ENCODE measurements at regions not wholly inside any gene's neighbourhood (a gene's known extent, or its start where the extent isn't known, plus 50 kb on each side); places are given as distances from the start of the nearest gene placed in this dataset.

GRCh38 chr11:29751618-29752017, 265.2 kb downstream of the KCNA4 start:
- no peaks in the 10 kb centered on the region for H3K4me1 Mint-ChIP-seq
- no peaks in the 10 kb centered on the region for H3K36me3 Mint-ChIP-seq (ENCODE audit: low read depth)
- no peaks in the 10 kb centered on the region for H3K27me3 Mint-ChIP-seq
- H3K4me3 Mint-ChIP-seq = no peak overlapping the region
- ChIA-PET POLR2A (no interaction called here), CTCF (no interaction called here)
- peaks cover 11% of the 10 kb centered on the region for H3K9me3 Mint-ChIP-seq
- no peak for DNase-seq
- H3K27ac Mint-ChIP-seq = no peak overlapping the region

DNA sequence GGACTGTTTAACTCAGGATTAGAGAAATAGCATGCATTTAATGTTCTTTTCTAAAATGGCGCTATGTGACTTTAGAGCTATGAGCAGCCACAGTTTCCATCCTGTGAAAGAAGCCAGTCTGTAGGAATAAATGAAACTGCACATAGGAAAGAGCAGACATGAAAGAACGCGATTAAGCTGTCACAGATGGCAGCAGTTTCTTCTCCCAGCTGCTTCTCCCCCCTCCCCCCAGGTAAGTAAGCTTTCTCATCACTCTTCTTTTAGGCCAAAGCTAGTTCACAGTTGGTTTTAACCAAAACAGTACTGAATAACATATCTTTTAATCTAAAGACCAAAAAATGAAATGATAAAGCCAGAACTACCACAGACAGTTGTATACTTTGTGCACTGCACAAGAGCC, 266.4 kb downstream of the KCNA4 start:
- Mint-ChIP-seq H3K27ac (no peak overlapping the region), H3K36me3 (ENCODE audit: low read depth) (no peaks in the 10 kb centered on the region), H3K9me3 (peaks cover 14% of the 10 kb centered on the region), H3K4me3 (no peak overlapping the region), H3K4me1 (no peaks in the 10 kb centered on the region), H3K27me3 (no peaks in the 10 kb centered on the region)
- POLR2A ChIA-PET = no interaction called here
- CTCF ChIA-PET = no interaction called here
- no peak for DNase-seq

GRCh38 chr11:29734287-29734686, 282.5 kb downstream of the KCNA4 start:
- Mint-ChIP-seq H3K4me3 (no peak overlapping the region), H3K9me3 (peaks cover 6% of the 10 kb centered on the region), H3K4me1 (no peaks in the 10 kb centered on the region), H3K36me3 (ENCODE audit: low read depth) (no peaks in the 10 kb centered on the region), H3K27me3 (no peaks in the 10 kb centered on the region), H3K27ac (no peak overlapping the region)
- CTCF ChIA-PET = no interaction called here
- POLR2A ChIA-PET = no interaction called here
- no peak for DNase-seq

DNA sequence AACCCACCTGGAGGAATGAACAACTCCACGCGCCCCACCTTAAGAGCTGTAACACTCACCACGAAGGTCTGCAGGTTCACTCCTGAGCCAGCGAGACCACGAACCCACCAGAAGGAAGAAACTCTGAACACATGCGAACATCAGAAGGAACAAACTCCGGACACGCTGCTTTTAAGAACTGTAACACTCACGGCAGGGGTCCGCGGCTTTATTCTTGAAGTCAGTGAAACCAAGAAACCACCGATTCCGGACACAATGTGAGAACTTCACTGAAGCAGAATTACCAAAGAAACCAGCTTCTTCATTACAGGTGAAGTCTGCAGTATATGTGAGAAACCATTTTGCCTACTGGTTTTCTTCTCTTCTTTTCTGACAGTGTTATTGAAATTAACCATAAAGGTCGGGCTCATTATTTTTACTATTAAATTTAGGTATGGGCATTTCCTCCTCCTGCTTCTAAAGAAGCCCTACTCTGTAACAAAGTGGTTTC, 303.0 kb downstream of the KCNA4 start:
- no peaks in the 10 kb centered on the region for H3K4me1 Mint-ChIP-seq
- H3K27me3 Mint-ChIP-seq = no peaks in the 10 kb centered on the region
- H3K27ac Mint-ChIP-seq = no peak overlapping the region
- H3K36me3 Mint-ChIP-seq (ENCODE audit: low read depth) = no peaks in the 10 kb centered on the region
- peaks cover 2% of the 10 kb centered on the region for H3K9me3 Mint-ChIP-seq
- ChIA-PET CTCF (no interaction called here), POLR2A (no interaction called here)
- DNase-seq = no peak
- no peak overlapping the region for H3K4me3 Mint-ChIP-seq

DNA sequence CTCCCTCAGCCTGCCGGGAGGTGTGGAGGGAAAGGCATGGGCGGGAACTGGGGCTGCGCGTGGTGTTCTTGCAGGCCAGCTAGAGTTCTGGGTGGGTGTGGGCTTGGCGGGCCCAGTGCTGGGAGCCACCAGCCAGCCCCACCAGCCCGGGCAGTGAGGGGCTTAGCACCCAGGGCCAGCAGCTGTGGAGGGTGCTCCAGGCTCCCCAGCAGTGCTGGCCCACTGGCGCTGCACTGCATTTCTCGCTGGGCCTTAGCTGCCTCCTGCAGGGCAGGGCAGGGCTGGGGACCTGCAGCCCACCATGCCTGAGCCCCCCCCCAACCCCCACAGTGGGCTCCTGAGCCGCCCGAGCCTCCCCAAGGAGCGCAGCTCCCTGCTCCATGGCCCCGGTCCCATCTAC, 304.2 kb downstream of the KCNA4 start:
- no peaks in the 10 kb centered on the region for H3K27me3 Mint-ChIP-seq
- ChIA-PET POLR2A (no interaction called here), CTCF (no interaction called here)
- no peak for DNase-seq
- peaks cover 2% of the 10 kb centered on the region for H3K9me3 Mint-ChIP-seq
- no peak overlapping the region for H3K4me3 Mint-ChIP-seq
- H3K27ac Mint-ChIP-seq = no peak overlapping the region
- H3K4me1 Mint-ChIP-seq = no peaks in the 10 kb centered on the region
- H3K36me3 Mint-ChIP-seq (ENCODE audit: low read depth) = no peaks in the 10 kb centered on the region

DNA sequence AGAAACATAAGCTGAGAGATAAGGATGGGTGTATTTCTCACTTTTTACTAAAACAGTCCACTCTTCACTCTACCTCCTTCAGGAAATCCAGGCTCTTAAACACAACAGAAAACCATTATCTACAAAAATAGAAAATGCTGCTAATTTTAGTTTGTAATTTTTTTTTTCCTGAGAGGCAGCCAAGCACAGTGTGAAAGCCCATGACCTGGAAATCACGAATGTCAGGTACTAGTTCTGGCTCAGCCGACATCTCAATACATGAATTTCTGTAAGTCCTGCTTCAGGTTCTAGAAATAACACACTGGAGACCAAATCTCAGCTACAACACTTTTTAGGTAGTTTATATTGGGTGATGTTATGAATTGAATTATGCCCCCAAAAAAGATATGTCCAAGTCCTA, 308.9 kb downstream of the KCNA4 start:
- peaks cover 18% of the 10 kb centered on the region for H3K9me3 Mint-ChIP-seq
- H3K4me3 Mint-ChIP-seq = no peak overlapping the region
- no peaks in the 10 kb centered on the region for H3K4me1 Mint-ChIP-seq
- H3K27ac Mint-ChIP-seq = no peak overlapping the region
- H3K27me3 Mint-ChIP-seq = no peaks in the 10 kb centered on the region
- DNase-seq = no peak
- CTCF ChIA-PET = no interaction called here
- H3K36me3 Mint-ChIP-seq (ENCODE audit: low read depth) = no peaks in the 10 kb centered on the region
- POLR2A ChIA-PET = no interaction called here

DNA sequence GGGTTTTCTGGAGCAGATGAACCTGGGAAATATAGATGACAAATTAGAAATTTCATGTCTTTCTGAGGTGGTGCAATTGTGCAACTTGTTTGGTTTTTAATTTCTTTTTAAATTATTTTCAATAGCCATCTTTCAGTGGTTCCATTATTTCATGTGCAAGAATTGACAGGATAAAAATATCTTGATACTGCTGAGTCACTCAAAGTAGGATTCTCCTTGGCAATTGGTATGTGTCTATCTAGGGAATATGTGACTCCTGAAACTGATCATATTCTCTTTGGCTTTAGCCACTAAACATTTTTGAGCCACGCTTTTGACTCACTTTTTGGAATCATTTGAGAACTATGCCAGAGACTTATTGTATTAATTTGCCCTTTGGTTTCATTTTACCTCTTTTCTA, 331.5 kb downstream of the KCNA4 start:
- H3K27ac Mint-ChIP-seq = no peak overlapping the region
- H3K4me1 Mint-ChIP-seq = no peaks in the 10 kb centered on the region
- DNase-seq = no peak
- no peaks in the 10 kb centered on the region for H3K36me3 Mint-ChIP-seq (ENCODE audit: low read depth)
- CTCF ChIA-PET = no interaction called here
- POLR2A ChIA-PET = no interaction called here
- no peak overlapping the region for H3K4me3 Mint-ChIP-seq
- H3K9me3 Mint-ChIP-seq = peaks cover 10% of the 10 kb centered on the region
- no peaks in the 10 kb centered on the region for H3K27me3 Mint-ChIP-seq

DNA sequence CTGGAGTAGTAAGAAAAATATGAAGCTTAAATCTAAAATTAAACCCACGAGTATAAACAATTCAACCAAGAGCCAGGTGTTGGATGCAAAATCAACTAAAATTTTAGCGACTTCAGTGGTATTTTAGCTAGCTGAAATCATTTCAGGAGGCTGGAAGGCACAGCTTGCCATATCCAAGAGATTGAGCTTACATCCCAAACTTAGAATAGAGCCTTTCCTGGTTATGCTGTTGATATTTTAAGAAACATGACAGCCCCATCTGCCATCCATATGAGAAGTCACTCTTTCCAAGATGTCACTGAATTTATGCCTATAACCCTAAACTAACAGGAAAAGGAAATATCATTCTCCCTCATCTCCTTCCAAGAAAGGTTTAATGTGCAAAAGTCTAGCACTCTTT, 334.0 kb downstream of the KCNA4 start:
- CTCF ChIA-PET = interaction anchor here (0.5 kb wide), 1 partner anchor 44 kb away, joined by 3 read pairs; no protein-coding TSS in a partner anchor
- no peak for DNase-seq
- no peak overlapping the region for H3K27ac Mint-ChIP-seq
- H3K4me3 Mint-ChIP-seq = no peak overlapping the region
- H3K4me1 Mint-ChIP-seq = no peaks in the 10 kb centered on the region
- POLR2A ChIA-PET = no interaction called here
- peaks cover 4% of the 10 kb centered on the region for H3K9me3 Mint-ChIP-seq
- no peaks in the 10 kb centered on the region for H3K27me3 Mint-ChIP-seq
- H3K36me3 Mint-ChIP-seq (ENCODE audit: low read depth) = no peaks in the 10 kb centered on the region

GRCh38 chr11:29679996-29680395, 336.8 kb downstream of the KCNA4 start:
- Mint-ChIP-seq H3K4me1 (no peaks in the 10 kb centered on the region), H3K9me3 (peaks cover 7% of the 10 kb centered on the region), H3K4me3 (no peak overlapping the region), H3K36me3 (ENCODE audit: low read depth) (no peaks in the 10 kb centered on the region), H3K27ac (no peak overlapping the region), H3K27me3 (no peaks in the 10 kb centered on the region)
- CTCF ChIA-PET = no interaction called here
- no peak for DNase-seq
- POLR2A ChIA-PET = no interaction called here

- no peak overlapping the region for H3K27ac Mint-ChIP-seq
- DNase-seq = no peak
- H3K36me3 Mint-ChIP-seq (ENCODE audit: low read depth) = no peaks in the 10 kb centered on the region
- H3K4me3 Mint-ChIP-seq = no peak overlapping the region
- ChIA-PET CTCF (no interaction called here), POLR2A (no interaction called here)
- H3K4me1 Mint-ChIP-seq = no peaks in the 10 kb centered on the region
- no peaks in the 10 kb centered on the region for H3K27me3 Mint-ChIP-seq
- peaks cover 9% of the 10 kb centered on the region for H3K9me3 Mint-ChIP-seq
Observed at GRCh38 chr11:29676993-29677392, 339.8 kb downstream of the KCNA4 start.

- peaks cover 21% of the 10 kb centered on the region for H3K9me3 Mint-ChIP-seq
- no peak for DNase-seq
- no peaks in the 10 kb centered on the region for H3K36me3 Mint-ChIP-seq (ENCODE audit: low read depth)
- H3K4me1 Mint-ChIP-seq = no peaks in the 10 kb centered on the region
- H3K27me3 Mint-ChIP-seq = no peaks in the 10 kb centered on the region
- POLR2A ChIA-PET = no interaction called here
- CTCF ChIA-PET = no interaction called here
- H3K4me3 Mint-ChIP-seq = no peak overlapping the region
- H3K27ac Mint-ChIP-seq = no peak overlapping the region
Observed at GRCh38 chr11:29669310-29669709, 347.5 kb downstream of the KCNA4 start.

DNA sequence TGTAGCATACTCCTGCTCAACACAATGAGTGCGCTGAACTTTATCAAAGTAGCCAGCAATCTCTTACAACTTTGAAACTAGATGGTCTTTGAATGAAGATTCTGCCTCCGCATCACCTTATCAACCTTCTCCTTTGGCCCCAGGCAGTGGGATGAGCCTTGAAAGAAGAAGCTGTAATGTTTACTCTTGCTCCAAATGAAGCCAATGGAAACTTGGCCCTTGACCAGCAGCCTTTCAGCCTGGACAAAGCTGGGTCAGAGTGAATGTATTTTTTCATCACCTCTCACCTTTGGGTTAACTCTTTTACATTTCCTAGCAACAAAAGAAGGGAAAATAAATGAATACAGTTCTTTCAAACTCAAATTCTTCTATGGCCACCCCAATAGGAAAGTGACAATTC, 359.1 kb downstream of the KCNA4 start:
- POLR2A ChIA-PET = no interaction called here

GRCh38 chr11:29656597-29656996, 360.2 kb downstream of the KCNA4 start:
- Mint-ChIP-seq H3K4me3 (no peak overlapping the region), H3K36me3 (ENCODE audit: low read depth) (no peaks in the 10 kb centered on the region), H3K27ac (no peak overlapping the region), H3K27me3 (no peaks in the 10 kb centered on the region), H3K4me1 (no peaks in the 10 kb centered on the region), H3K9me3 (peaks cover 8% of the 10 kb centered on the region)
- CTCF ChIA-PET = no interaction called here
- DNase-seq = no peak
- POLR2A ChIA-PET = no interaction called here

More for the DNA sequence above, 359.1 kb downstream of the KCNA4 start:
- H3K4me1 Mint-ChIP-seq = no peaks in the 10 kb centered on the region
- H3K4me3 Mint-ChIP-seq = no peak overlapping the region
- H3K27me3 Mint-ChIP-seq = no peaks in the 10 kb centered on the region
- CTCF ChIA-PET = no interaction called here
- no peaks in the 10 kb centered on the region for H3K36me3 Mint-ChIP-seq (ENCODE audit: low read depth)
- no peak for DNase-seq
- peaks cover 11% of the 10 kb centered on the region for H3K9me3 Mint-ChIP-seq
- no peak overlapping the region for H3K27ac Mint-ChIP-seq

DNA sequence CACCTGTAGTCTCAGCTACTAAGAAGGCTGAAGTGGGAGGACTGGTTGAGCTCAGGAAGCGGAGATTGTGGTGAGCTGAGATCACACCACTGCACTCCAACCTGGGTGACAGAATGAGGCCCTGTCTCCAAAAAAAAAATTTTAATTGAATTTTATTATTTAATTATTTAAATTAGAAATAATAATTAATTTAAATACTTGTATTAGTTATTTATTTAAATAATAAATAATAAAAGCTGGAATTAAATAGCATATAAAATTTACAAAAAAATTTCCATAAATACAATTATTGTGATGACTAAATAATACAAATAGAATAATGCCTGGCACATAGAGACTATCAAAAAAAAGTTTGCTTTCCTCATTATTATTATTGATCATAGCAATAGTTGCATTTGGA, 371.5 kb downstream of the KCNA4 start:
- ChIA-PET POLR2A (no interaction called here), CTCF (no interaction called here)
- DNase-seq = no peak
- H3K4me1 Mint-ChIP-seq = no peaks in the 10 kb centered on the region
- no peaks in the 10 kb centered on the region for H3K36me3 Mint-ChIP-seq (ENCODE audit: low read depth)
- peaks cover 5% of the 10 kb centered on the region for H3K9me3 Mint-ChIP-seq
- H3K27ac Mint-ChIP-seq = no peak overlapping the region
- H3K27me3 Mint-ChIP-seq = no peaks in the 10 kb centered on the region
- no peak overlapping the region for H3K4me3 Mint-ChIP-seq

GRCh38 chr11:29641201-29641600, 375.6 kb downstream of the KCNA4 start:
- CTCF ChIA-PET = no interaction called here
- Mint-ChIP-seq H3K4me3 (no peak overlapping the region), H3K4me1 (no peaks in the 10 kb centered on the region), H3K27ac (no peak overlapping the region), H3K36me3 (ENCODE audit: low read depth) (no peaks in the 10 kb centered on the region), H3K27me3 (no peaks in the 10 kb centered on the region), H3K9me3 (no peaks in the 10 kb centered on the region)
- POLR2A ChIA-PET = no interaction called here
- no peak for DNase-seq
